Karpas-422 (cell line): ENCODE measurements at regions not wholly inside any gene's neighbourhood (a gene's known extent, or its start where the extent isn't known, plus 50 kb on each side); places are given as distances from the start of the nearest gene placed in this dataset.

Experiments
- DNase-seq: peaks from one replicate; pipeline ENCODE4 v3.0.0-alpha.2; 2015
- H2AFZ ChIP-seq: fragments of 200-600 bp; sonication (generic); 2 replicates; pipeline ENCODE4 v1.6.1; 2014; ENCODE audit warnings: antibody characterized with exemption, low read length, mixed read lengths
- H3K27ac ChIP-seq: fragments of 200-600 bp; sonication (generic); 2 replicates; pipeline ENCODE4 v1.5.1; 2014; ENCODE audit warnings: mild to moderate bottlenecking, low read length, moderate library complexity
- H3K27me3 ChIP-seq: fragments of 200-600 bp; sonication (generic); 2 replicates; pipeline ENCODE4 v1.6.1; 2014; ENCODE audit warnings: low read length, mixed read lengths
- H3K36me3 ChIP-seq: fragments of 200-600 bp; sonication (generic); 2 replicates; pipeline ENCODE4 v1.6.1; 2014; ENCODE audit warnings: low read length, mixed read lengths; ENCODE audit not compliant: insufficient read depth
- H3K4me1 ChIP-seq: fragments of 200-600 bp; sonication (generic); 2 replicates; pipeline ENCODE4 v1.6.1; 2014; ENCODE audit warnings: mild to moderate bottlenecking, low read length, mixed read lengths
- H3K4me2 ChIP-seq: fragments of 200-600 bp; sonication (generic); 2 replicates; pipeline ENCODE4 v1.6.1; 2014; ENCODE audit warnings: low read length, low read depth, mild to moderate bottlenecking; ENCODE audit not compliant: poor library complexity, severe bottlenecking
- H3K4me3 ChIP-seq: fragments of 200-600 bp; sonication (generic); 2 replicates; pipeline ENCODE4 v1.5.1; 2014; ENCODE audit warnings: mild to moderate bottlenecking, antibody characterized with exemption, low read length, mixed read lengths
- H3K79me2 ChIP-seq: fragments of 200-600 bp; sonication (generic); 2 replicates; pipeline ENCODE4 v1.6.1; 2014; ENCODE audit warnings: mild to moderate bottlenecking, low read length, mixed read lengths
- H3K9ac ChIP-seq: fragments of 200-600 bp; sonication (generic); 2 replicates; pipeline ENCODE4 v1.6.0; 2014; ENCODE audit warnings: low read length
- H3K9me2 ChIP-seq: fragments of 200-600 bp; sonication (generic), shearing (Covaris generic); replicated peaks from 2 replicates; pipeline ENCODE4 v1.6.0; 2014; ENCODE audit warnings: mild to moderate bottlenecking, low read length, moderate library complexity; ENCODE audit not compliant: insufficient read depth
- H3K9me3 ChIP-seq: fragments of 300-700, 200-600 bp; sonication (generic); 2 replicates; pipeline ENCODE4 v1.6.1; 2014; ENCODE audit warnings: low read length, mixed read lengths
- H4K20me1 ChIP-seq: fragments of 200-600 bp; sonication (generic); 2 replicates; pipeline ENCODE4 v1.6.1; 2014; ENCODE audit warnings: mild to moderate bottlenecking, antibody characterized with exemption, low read length, low read depth; ENCODE audit not compliant: insufficient read depth

DNA sequence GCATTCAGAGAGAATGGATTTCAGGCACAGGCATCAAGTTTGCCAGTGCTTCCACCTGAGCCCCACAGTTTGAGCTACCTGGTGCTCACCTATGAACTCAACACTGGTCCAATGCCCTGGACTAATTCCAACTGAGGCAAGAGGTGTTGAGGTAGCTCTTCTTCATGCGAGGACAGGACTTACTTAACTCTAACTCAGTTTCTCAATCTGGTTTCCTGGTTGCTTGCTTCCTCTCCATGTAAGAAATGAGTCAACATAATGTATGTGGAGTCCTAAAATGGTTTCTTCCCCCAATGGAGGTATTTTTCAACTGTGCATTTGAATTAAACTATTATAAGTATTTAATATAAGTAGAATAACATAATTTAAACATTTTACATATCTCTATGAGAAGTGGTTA is 523.6 kb upstream of the DAB2 start:
- DNase-seq = no peak
- Histone ChIP-seq H3K9me2 (no peaks in the 10 kb centered on the region), H3K9me3 (no peaks in the 10 kb centered on the region), H3K36me3 (no peaks in the 10 kb centered on the region), H3K4me1 (no peaks in the 10 kb centered on the region), H2AFZ (no peak overlapping the region), H3K79me2 (no peaks in the 10 kb centered on the region), H3K4me2 (no peak overlapping the region), H4K20me1 (no peaks in the 10 kb centered on the region), H3K27ac (no peak overlapping the region), H3K4me3 (no peak overlapping the region), H3K9ac (no peak overlapping the region), H3K27me3 (no peaks in the 10 kb centered on the region)

DNA sequence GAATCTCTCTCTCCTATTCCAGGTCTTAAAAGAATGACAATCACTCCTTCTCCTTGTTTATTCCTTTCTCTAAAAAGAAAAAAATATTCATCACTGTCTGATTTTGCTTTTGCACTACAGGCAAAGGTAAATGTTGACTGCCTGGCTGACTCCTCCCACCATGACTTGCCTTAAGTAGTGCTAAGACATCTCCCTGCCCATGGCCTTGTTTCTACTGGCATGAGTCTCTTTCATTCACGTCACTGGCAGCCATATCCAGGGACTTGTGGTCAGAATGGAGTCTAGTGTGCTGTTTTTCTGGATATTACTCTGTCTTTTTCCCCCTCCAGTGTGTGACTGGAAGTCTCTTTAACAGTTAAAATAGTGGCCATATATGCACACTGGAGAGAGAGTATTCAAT is 522.9 kb upstream of the DAB2 start:
- no peak for DNase-seq
- no peak overlapping the region for H3K4me2 ChIP-seq
- H3K27ac ChIP-seq = no peak overlapping the region
- no peak overlapping the region for H3K9ac ChIP-seq
- H3K9me3 ChIP-seq = no peaks in the 10 kb centered on the region
- no peaks in the 10 kb centered on the region for H3K79me2 ChIP-seq
- no peaks in the 10 kb centered on the region for H3K36me3 ChIP-seq
- no peak overlapping the region for H2AFZ ChIP-seq
- no peaks in the 10 kb centered on the region for H3K9me2 ChIP-seq
- H3K4me3 ChIP-seq = no peak overlapping the region
- H4K20me1 ChIP-seq = no peaks in the 10 kb centered on the region
- H3K27me3 ChIP-seq = no peaks in the 10 kb centered on the region
- no peaks in the 10 kb centered on the region for H3K4me1 ChIP-seq

DNA sequence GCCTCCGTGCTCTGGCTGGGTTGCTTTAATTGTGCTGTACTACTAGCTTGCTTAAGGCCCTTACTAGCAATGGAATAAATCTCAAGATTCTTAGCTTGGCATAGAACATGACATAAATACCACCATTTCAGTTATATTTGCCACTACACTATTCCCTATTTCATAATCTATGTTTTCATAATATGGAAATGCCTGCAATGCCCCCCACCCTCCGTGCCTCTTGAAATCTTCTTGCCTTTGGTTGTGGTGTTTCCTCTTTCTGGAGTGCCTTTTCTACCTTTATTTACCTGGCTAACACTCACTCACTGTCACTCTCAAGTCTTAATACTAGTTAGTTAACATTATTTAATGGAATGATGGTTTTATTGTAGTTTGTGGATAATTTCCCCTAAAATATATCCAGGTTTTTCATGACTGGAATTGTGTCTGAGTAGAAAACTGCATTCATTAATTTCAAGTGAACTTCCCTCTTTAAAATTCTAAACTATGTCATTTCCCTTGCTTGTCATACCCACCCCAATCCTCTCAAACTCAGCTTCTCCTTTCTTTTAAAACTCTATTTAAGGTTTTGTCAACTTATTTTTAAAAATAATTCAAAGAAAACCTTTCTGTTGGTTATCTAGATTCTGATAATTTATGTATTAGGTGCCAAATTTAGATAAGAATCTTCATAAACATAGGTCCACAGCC is 521.7 kb upstream of the DAB2 start:
- no peaks in the 10 kb centered on the region for H3K79me2 ChIP-seq
- no peak for DNase-seq
- no peak overlapping the region for H3K27ac ChIP-seq
- H3K4me1 ChIP-seq = no peaks in the 10 kb centered on the region
- H3K27me3 ChIP-seq = no peaks in the 10 kb centered on the region
- H3K4me2 ChIP-seq = no peak overlapping the region
- H3K9me3 ChIP-seq = no peaks in the 10 kb centered on the region
- no peak overlapping the region for H2AFZ ChIP-seq
- no peaks in the 10 kb centered on the region for H3K9me2 ChIP-seq
- no peaks in the 10 kb centered on the region for H4K20me1 ChIP-seq
- no peak overlapping the region for H3K4me3 ChIP-seq
- H3K36me3 ChIP-seq = no peaks in the 10 kb centered on the region
- H3K9ac ChIP-seq = no peak overlapping the region

DNA sequence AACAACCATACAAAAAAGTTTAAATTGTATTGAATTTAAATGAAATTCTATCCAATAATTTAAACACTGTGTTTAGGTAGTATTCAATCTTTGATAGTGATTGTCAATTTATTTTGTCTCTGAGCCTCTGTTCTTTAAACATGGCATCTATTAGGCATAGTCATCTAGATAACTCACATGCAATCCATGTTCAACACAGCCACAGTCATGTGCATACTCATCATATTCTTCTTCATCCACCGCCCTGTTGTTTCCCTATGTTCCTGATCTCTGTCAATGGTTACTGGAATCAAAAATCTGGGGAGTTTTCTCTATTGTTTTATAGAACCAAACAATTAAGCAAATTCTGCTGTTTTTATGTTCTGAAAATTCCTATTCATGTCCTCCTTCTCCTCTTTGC is 521.1 kb upstream of the DAB2 start:
- Histone ChIP-seq H3K27ac (no peak overlapping the region), H3K27me3 (no peaks in the 10 kb centered on the region), H3K79me2 (no peaks in the 10 kb centered on the region), H3K9me3 (no peaks in the 10 kb centered on the region), H3K4me3 (no peak overlapping the region), H3K36me3 (no peaks in the 10 kb centered on the region), H3K4me1 (no peaks in the 10 kb centered on the region), H3K9me2 (no peaks in the 10 kb centered on the region), H3K4me2 (no peak overlapping the region), H4K20me1 (no peaks in the 10 kb centered on the region), H3K9ac (no peak overlapping the region), H2AFZ (no peak overlapping the region)
- DNase-seq = no peak

DNA sequence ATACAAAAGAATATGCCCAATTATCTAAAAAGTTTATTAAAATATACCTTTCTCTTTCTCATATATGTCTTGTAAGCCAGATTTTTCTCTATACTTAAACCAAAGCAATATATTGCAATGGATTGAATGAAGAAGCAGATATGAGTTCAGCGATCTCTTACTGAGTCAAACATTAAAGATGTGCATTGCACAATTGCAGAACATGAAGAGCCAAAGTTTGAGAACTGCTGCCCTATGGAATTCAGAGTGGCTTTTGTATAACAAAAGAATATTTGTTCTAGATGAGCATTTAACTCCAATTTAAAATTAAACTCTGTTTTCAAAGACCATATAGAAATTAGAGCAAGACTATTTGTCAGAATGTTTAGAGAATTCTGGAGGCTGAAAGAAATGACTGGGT is 519.0 kb upstream of the DAB2 start:
- DNase-seq = no peak
- no peaks in the 10 kb centered on the region for H3K9me2 ChIP-seq
- no peaks in the 10 kb centered on the region for H4K20me1 ChIP-seq
- no peaks in the 10 kb centered on the region for H3K27me3 ChIP-seq
- no peaks in the 10 kb centered on the region for H3K79me2 ChIP-seq
- no peak overlapping the region for H3K4me3 ChIP-seq
- no peaks in the 10 kb centered on the region for H3K36me3 ChIP-seq
- H3K4me1 ChIP-seq = no peaks in the 10 kb centered on the region
- H2AFZ ChIP-seq = no peak overlapping the region
- no peak overlapping the region for H3K9ac ChIP-seq
- H3K4me2 ChIP-seq = no peak overlapping the region
- H3K27ac ChIP-seq = no peak overlapping the region
- H3K9me3 ChIP-seq = no peaks in the 10 kb centered on the region

DNA sequence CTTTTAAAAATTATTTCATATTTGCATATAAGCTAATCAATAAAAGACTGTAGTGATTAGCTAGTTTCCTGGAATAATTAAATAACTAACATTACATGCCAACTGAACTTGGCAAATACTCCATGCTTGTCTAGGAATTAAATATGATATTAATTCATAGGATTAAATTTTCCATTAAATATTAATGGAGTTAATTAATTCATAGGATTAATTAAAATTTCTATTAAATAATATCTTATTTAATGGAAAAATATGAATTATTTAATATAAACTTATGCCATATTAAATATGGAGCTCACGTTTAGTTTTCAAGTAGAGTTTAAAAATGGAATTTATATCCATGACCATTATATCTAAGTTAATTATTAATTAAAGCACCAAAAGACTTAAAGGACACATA is 517.8 kb upstream of the DAB2 start:
- H3K9me2 ChIP-seq = no peaks in the 10 kb centered on the region
- no peak overlapping the region for H3K9ac ChIP-seq
- no peak overlapping the region for H3K4me2 ChIP-seq
- H2AFZ ChIP-seq = no peak overlapping the region
- H3K27me3 ChIP-seq = no peaks in the 10 kb centered on the region
- no peaks in the 10 kb centered on the region for H3K36me3 ChIP-seq
- H4K20me1 ChIP-seq = no peaks in the 10 kb centered on the region
- no peak overlapping the region for H3K4me3 ChIP-seq
- H3K27ac ChIP-seq = no peak overlapping the region
- no peaks in the 10 kb centered on the region for H3K79me2 ChIP-seq
- no peaks in the 10 kb centered on the region for H3K9me3 ChIP-seq
- no peaks in the 10 kb centered on the region for H3K4me1 ChIP-seq
- no peak for DNase-seq

DNA sequence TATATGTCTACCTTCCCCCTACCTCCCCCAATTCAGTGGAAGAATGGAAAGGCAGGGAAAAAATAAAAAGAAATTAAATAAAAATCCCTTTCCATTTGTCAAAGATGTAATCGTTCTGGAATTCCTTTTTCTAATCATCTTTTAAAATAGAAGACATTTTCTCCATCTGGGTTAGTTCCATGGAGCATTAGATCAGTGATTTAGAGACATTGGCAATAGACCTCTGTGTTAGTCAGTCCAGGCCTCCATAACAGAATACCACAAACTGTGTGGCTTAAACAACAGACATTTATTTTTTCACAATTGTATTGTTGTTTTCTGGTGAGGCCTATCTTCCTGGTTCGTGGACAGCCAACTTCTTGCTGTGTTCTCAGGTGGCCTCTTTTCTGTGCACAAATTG is 516.6 kb upstream of the DAB2 start:
- Histone ChIP-seq H3K79me2 (no peaks in the 10 kb centered on the region), H2AFZ (no peak overlapping the region), H3K9me2 (no peaks in the 10 kb centered on the region), H3K9me3 (no peaks in the 10 kb centered on the region), H4K20me1 (no peaks in the 10 kb centered on the region), H3K27me3 (no peaks in the 10 kb centered on the region), H3K27ac (no peak overlapping the region), H3K4me1 (no peaks in the 10 kb centered on the region), H3K4me3 (no peak overlapping the region), H3K36me3 (no peaks in the 10 kb centered on the region), H3K9ac (no peak overlapping the region), H3K4me2 (no peak overlapping the region)
- no peak for DNase-seq

DNA sequence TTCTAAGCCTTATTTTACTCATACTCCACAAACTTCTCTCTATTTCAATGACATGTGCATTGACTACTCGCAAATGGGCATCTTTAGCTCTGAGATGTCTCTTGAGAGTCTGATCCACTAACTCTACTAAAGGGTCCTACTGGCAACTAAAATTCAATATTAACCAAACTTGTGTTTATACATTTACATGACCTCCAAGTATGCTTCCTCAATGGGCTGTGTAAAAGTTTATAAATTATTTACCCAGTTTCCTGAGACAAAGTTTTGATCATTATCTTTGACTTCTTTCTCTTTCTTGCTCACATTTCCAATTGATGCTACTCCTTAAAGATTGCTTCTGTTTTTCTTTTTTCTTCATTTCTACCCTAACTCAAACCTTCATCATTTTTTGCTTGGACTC is 510.1 kb upstream of the DAB2 start:
- Histone ChIP-seq H3K4me2 (no peak overlapping the region), H3K27me3 (no peaks in the 10 kb centered on the region), H3K9me3 (no peaks in the 10 kb centered on the region), H3K9ac (no peak overlapping the region), H3K27ac (no peak overlapping the region), H3K4me1 (no peaks in the 10 kb centered on the region), H3K4me3 (no peak overlapping the region), H3K36me3 (no peaks in the 10 kb centered on the region), H3K9me2 (no peaks in the 10 kb centered on the region), H3K79me2 (no peaks in the 10 kb centered on the region), H4K20me1 (no peaks in the 10 kb centered on the region), H2AFZ (no peak overlapping the region)
- no peak for DNase-seq

DNA sequence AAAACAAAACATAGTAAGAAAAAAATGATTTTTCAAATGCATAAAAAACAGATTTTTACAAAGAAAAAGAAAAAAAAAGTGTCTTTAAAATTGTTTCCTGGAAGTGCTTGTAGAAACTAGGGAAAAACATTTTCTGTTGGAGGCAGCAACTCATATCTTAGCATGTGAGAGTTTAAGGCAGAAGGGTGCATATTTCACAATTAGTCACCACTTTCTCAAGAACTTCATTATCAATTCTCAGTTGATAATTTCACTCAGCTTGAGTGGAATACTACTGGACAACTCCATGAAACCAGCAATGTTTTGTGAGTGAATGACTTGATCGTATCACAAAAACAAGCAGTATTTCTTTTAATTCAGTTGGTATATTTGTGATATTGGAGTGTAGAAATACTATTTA is 508.3 kb upstream of the DAB2 start:
- Histone ChIP-seq H4K20me1 (no peaks in the 10 kb centered on the region), H3K36me3 (no peaks in the 10 kb centered on the region), H3K4me3 (no peak overlapping the region), H3K9me3 (no peaks in the 10 kb centered on the region), H3K4me2 (no peak overlapping the region), H3K4me1 (no peaks in the 10 kb centered on the region), H3K79me2 (no peaks in the 10 kb centered on the region), H3K9me2 (no peaks in the 10 kb centered on the region), H2AFZ (no peak overlapping the region), H3K9ac (no peak overlapping the region), H3K27me3 (no peaks in the 10 kb centered on the region), H3K27ac (no peak overlapping the region)
- no peak for DNase-seq
